ENCODE measurements at regions not wholly inside any gene's neighbourhood (a gene's known extent, or its start where the extent isn't known, plus 50 kb on each side); places are given as distances from the start of the nearest gene placed in this dataset.

GRCh38 chr3:127033171-127033570 lies 50.3 kb downstream of the PLXNA1 start:
- H3K27me3 ChIP-seq, result no peaks in the 10 kb centered on the region
- H3K36me3 ChIP-seq, result no peaks in the 10 kb centered on the region
- no peak for DNase-seq (ENCODE audit: low read depth in 1 of 2, low spot score in 1 of 2)
- no peak overlapping the region for H3K4me3 ChIP-seq
- no peaks in the 10 kb centered on the region for H3K4me1 ChIP-seq (ENCODE audit: low read depth)
- H3K9me3 ChIP-seq (ENCODE audit: low read depth), result no peaks in the 10 kb centered on the region
- no peak for TF ChIP-seq CTCF (IDR thresholded peaks at IDR 0.05; ENCODE audit: low read depth, low read length)
- H3K27ac ChIP-seq, result no peak overlapping the region

- DNase-seq (ENCODE audit: low read depth in 1 of 2, low spot score in 1 of 2), result no peak
- no peak overlapping the region for H3K4me3 ChIP-seq
- H3K9me3 ChIP-seq (ENCODE audit: low read depth), result no peaks in the 10 kb centered on the region
- TF ChIP-seq CTCF (IDR thresholded peaks at IDR 0.05; ENCODE audit: low read depth, low read length), result no peak
- H3K27ac ChIP-seq, result no peak overlapping the region
- no peaks in the 10 kb centered on the region for H3K36me3 ChIP-seq
- H3K27me3 ChIP-seq, result no peaks in the 10 kb centered on the region
- no peaks in the 10 kb centered on the region for H3K4me1 ChIP-seq (ENCODE audit: low read depth)
Observed at GRCh38 chr3:127033786-127034185, 50.9 kb downstream of the PLXNA1 start.

GRCh38 chr3:127034195-127034989 lies 51.5 kb downstream of the PLXNA1 start:
- Histone ChIP-seq H3K27me3 (no peaks in the 10 kb centered on the region), H3K4me1 (ENCODE audit: low read depth) (no peaks in the 10 kb centered on the region), H3K4me3 (no peak overlapping the region), H3K27ac (no peak overlapping the region), H3K36me3 (no peaks in the 10 kb centered on the region), H3K9me3 (ENCODE audit: low read depth) (no peaks in the 10 kb centered on the region)
- DNase-seq (ENCODE audit: low read depth in 1 of 2, low spot score in 1 of 2), result no peak
- no peak for TF ChIP-seq CTCF (IDR thresholded peaks at IDR 0.05; ENCODE audit: low read depth, low read length)

- H3K9me3 ChIP-seq (ENCODE audit: low read depth), result no peaks in the 10 kb centered on the region
- no peaks in the 10 kb centered on the region for H3K4me1 ChIP-seq (ENCODE audit: low read depth)
- H3K27me3 ChIP-seq, result no peaks in the 10 kb centered on the region
- no peak overlapping the region for H3K4me3 ChIP-seq
- H3K27ac ChIP-seq, result no peak overlapping the region
- TF ChIP-seq CTCF (IDR thresholded peaks at IDR 0.05; ENCODE audit: low read depth, low read length), result no peak
- H3K36me3 ChIP-seq, result no peaks in the 10 kb centered on the region
- no peak for DNase-seq (ENCODE audit: low read depth in 1 of 2, low spot score in 1 of 2)
Observed at GRCh38 chr3:127034990-127035652, 52.2 kb downstream of the PLXNA1 start.

- Histone ChIP-seq H3K27ac (no peak overlapping the region), H3K4me3 (no peak overlapping the region), H3K9me3 (ENCODE audit: low read depth) (no peaks in the 10 kb centered on the region), H3K36me3 (no peaks in the 10 kb centered on the region), H3K4me1 (ENCODE audit: low read depth) (no peaks in the 10 kb centered on the region), H3K27me3 (no peaks in the 10 kb centered on the region)
- peak in 1 of 2 donors; percentile 91 for DNase-seq (ENCODE audit: low read depth in 1 of 2, low spot score in 1 of 2)
- TF ChIP-seq CTCF (IDR thresholded peaks at IDR 0.05; ENCODE audit: low read depth, low read length), result no peak
Observed at GRCh38 chr3:127035677-127036076, 52.8 kb downstream of the PLXNA1 start.
